Mesothelial cell of epicardium (in vitro differentiated cells): ENCODE measurements at regions not wholly inside any gene's neighbourhood (a gene's known extent, or its start where the extent isn't known, plus 50 kb on each side); places are given as distances from the start of the nearest gene placed in this dataset.

Experiments
- DNase-seq, 2 experiments: peaks; one replicate each; pipeline ENCODE4 v3.0.0; 2021; ENCODE audit warnings: low spot score in 2 of 2; ENCODE audit not compliant: unreplicated experiment in 2 of 2
- H3K27ac Mint-ChIP-seq: 2 replicates; pipeline ENCODE4 v1.8.0; 2021; ENCODE audit warnings: mixed read lengths
- H3K27me3 Mint-ChIP-seq: 2 replicates; pipeline ENCODE4 v1.8.0; 2021; ENCODE audit warnings: low read depth, mixed read lengths
- H3K36me3 Mint-ChIP-seq: 2 replicates; pipeline ENCODE4 v1.8.0; 2021; ENCODE audit warnings: mixed read lengths
- H3K4me1 Mint-ChIP-seq: 2 replicates; pipeline ENCODE4 v1.8.0; 2021; ENCODE audit warnings: mixed read lengths
- H3K4me3 Mint-ChIP-seq: 2 replicates; pipeline ENCODE4 v1.8.0; 2021; ENCODE audit warnings: mild to moderate bottlenecking, moderate library complexity, mixed read lengths
- H3K9me3 Mint-ChIP-seq: 2 replicates; pipeline ENCODE4 v1.8.0; 2021; ENCODE audit warnings: mixed read lengths
- CTCF ChIP-seq: fragments of 200-600 bp; sonication (generic); IDR thresholded peaks from one replicate; pipeline ENCODE4 v1.5.0; 2021; ENCODE audit warnings: antibody characterized with exemption; ENCODE audit not compliant: unreplicated experiment

- DNase-seq: no peak
- Mint-ChIP-seq H3K4me3 (no peak overlapping the region), H3K36me3 (no peaks in the 10 kb centered on the region), H3K27ac (no peak overlapping the region), H3K27me3 (peaks cover 68% of the 10 kb centered on the region), H3K4me1 (no peaks in the 10 kb centered on the region), H3K9me3 (no peaks in the 10 kb centered on the region)
- TF ChIP-seq CTCF: no peak
Observed at GRCh38 chr11:45544826-45545225, 120.6 kb downstream of the CHST1 start.

- no peaks in the 10 kb centered on the region for H3K9me3 Mint-ChIP-seq
- DNase-seq: no peak
- no peak for TF ChIP-seq CTCF
- no peaks in the 10 kb centered on the region for H3K36me3 Mint-ChIP-seq
- H3K27ac Mint-ChIP-seq: no peak overlapping the region
- no peaks in the 10 kb centered on the region for H3K4me1 Mint-ChIP-seq
- H3K4me3 Mint-ChIP-seq: no peak overlapping the region
- H3K27me3 Mint-ChIP-seq: peaks cover 73% of the 10 kb centered on the region
Observed at GRCh38 chr11:45543808-45544422, 121.5 kb downstream of the CHST1 start.

- Mint-ChIP-seq H3K27ac (no peak overlapping the region), H3K27me3 (peaks cover 75% of the 10 kb centered on the region), H3K9me3 (no peaks in the 10 kb centered on the region), H3K4me3 (no peak overlapping the region), H3K4me1 (no peaks in the 10 kb centered on the region), H3K36me3 (no peaks in the 10 kb centered on the region)
- no peak for TF ChIP-seq CTCF
- DNase-seq: no peak
Observed at GRCh38 chr11:45543081-45543480, 122.3 kb downstream of the CHST1 start.

GRCh38 chr11:45541693-45542434 lies 123.6 kb downstream of the CHST1 start:
- DNase-seq: no peak
- Mint-ChIP-seq H3K27me3 (peaks cover 76% of the 10 kb centered on the region), H3K36me3 (no peaks in the 10 kb centered on the region), H3K9me3 (no peaks in the 10 kb centered on the region), H3K27ac (no peak overlapping the region), H3K4me3 (no peak overlapping the region), H3K4me1 (no peaks in the 10 kb centered on the region)
- TF ChIP-seq CTCF: no peak

- Mint-ChIP-seq H3K36me3 (no peaks in the 10 kb centered on the region), H3K27ac (no peak overlapping the region), H3K4me1 (no peaks in the 10 kb centered on the region), H3K9me3 (no peaks in the 10 kb centered on the region), H3K27me3 (peaks cover 78% of the 10 kb centered on the region), H3K4me3 (no peak overlapping the region)
- DNase-seq: no peak
- no peak for TF ChIP-seq CTCF
Observed at GRCh38 chr11:45538939-45539338, 126.5 kb downstream of the CHST1 start.
